ENCODE measurements at regions not wholly inside any gene's neighbourhood (a gene's known extent, or its start where the extent isn't known, plus 50 kb on each side); places are given as distances from the start of the nearest gene placed in this dataset.

DNA sequence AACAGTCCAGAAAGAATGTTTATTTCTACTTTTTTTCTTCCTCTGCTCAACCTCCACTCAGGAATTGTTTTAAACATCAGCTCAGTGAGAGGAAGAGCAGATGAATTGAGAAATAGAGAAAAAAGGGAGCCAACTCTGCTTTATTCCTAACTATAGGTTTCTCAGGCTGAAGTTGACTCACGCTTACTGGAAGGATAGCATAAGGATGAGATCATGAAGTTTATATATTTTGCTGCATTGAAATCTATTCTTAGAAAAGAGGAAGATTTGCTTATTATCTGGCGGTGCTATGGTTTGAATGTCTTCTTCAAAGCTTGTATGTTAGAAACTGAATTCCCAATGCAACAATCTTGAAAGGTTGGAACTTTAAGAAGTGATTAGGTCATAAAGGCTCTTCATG lies 1673.4 kb upstream of the PCDH7 start:
- no peak for TF ChIP-seq CTCF (IDR thresholded peaks at IDR 0.05; ENCODE audit: low read depth, low read length, poor library complexity, severe bottlenecking)
- TF ChIP-seq EZH2phosphoT487 (IDR thresholded peaks at IDR 0.05; ENCODE audit: borderline replicate concordance, low read length) = no peak

All from DOHH2 (cell line).